IPS-20b (cell line): ENCODE measurements at regions not wholly inside any gene's neighbourhood (a gene's known extent, or its start where the extent isn't known, plus 50 kb on each side); places are given as distances from the start of the nearest gene placed in this dataset.

Source experiments
- H3K27ac ChIP-seq: one replicate; pipeline ENCODE4 v1.5.1; 2013; ENCODE audit warnings: low read length
- H3K27me3 ChIP-seq: 2 replicates; pipeline ENCODE4 v1.6.1; 2013; ENCODE audit warnings: mild to moderate bottlenecking, low read length, inconsistent platforms; ENCODE audit not compliant: insufficient read depth
- H3K36me3 ChIP-seq: 2 replicates; pipeline ENCODE4 v1.6.1; 2013; ENCODE audit warnings: low read depth, mild to moderate bottlenecking, inconsistent platforms, low read length, moderate library complexity; ENCODE audit not compliant: insufficient read depth
- H3K4me1 ChIP-seq: 2 replicates; pipeline ENCODE4 v1.6.1; 2013; ENCODE audit warnings: mild to moderate bottlenecking, control low read depth, inconsistent platforms, low read length, moderate library complexity; ENCODE audit not compliant: insufficient read depth
- H3K4me3 ChIP-seq: 2 replicates; pipeline ENCODE4 v1.5.1; 2013; ENCODE audit warnings: mild to moderate bottlenecking, low read length, inconsistent platforms
- H3K9ac ChIP-seq: 2 replicates; pipeline ENCODE4 v1.6.1; 2013; ENCODE audit warnings: low read depth, mild to moderate bottlenecking, inconsistent platforms, low read length, moderate library complexity
- H3K9me3 ChIP-seq: 2 replicates; pipeline ENCODE4 v1.6.1; 2013; ENCODE audit warnings: mild to moderate bottlenecking, low read depth, low read length, inconsistent platforms; ENCODE audit not compliant: insufficient read depth

GRCh38 chr18:22559414-22560274 lies 141.9 kb upstream of the CTAGE1 start:
- Histone ChIP-seq H3K36me3 (no peaks in the 10 kb centered on the region), H3K9ac (no peak overlapping the region), H3K4me3 (peak overlapping the region; percentile 68), H3K27me3 (peaks cover 80% of the 10 kb centered on the region), H3K4me1 (peaks cover 20% of the 10 kb centered on the region; the same call in 1 of the 2 replicates), H3K27ac (no peak overlapping the region), H3K9me3 (no peaks in the 10 kb centered on the region)

DNA sequence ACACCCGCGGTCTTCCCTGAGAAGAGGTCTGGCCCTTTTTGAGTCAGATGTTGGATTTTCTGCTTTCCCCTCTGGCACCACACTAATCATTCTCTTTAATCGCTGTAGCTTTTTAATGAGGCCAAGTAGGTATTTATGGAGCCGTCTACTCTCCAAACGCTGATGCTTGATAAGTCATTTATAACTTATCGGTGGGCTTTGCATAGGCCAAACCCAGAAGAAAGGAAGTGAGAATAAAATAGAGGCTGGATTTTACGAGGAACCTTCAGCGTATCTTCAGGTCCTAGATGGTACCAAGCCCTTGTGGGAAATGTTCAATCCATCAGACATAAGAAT lies 142.5 kb upstream of the CTAGE1 start:
- peaks cover 80% of the 10 kb centered on the region for H3K27me3 ChIP-seq
- peaks cover 20% of the 10 kb centered on the region; the same call in 1 of the 2 replicates for H3K4me1 ChIP-seq
- H3K27ac ChIP-seq = no peak overlapping the region
- no peak overlapping the region for H3K9ac ChIP-seq
- H3K36me3 ChIP-seq = no peaks in the 10 kb centered on the region
- H3K4me3 ChIP-seq = peak overlapping the region; percentile 68
- H3K9me3 ChIP-seq = no peaks in the 10 kb centered on the region

DNA sequence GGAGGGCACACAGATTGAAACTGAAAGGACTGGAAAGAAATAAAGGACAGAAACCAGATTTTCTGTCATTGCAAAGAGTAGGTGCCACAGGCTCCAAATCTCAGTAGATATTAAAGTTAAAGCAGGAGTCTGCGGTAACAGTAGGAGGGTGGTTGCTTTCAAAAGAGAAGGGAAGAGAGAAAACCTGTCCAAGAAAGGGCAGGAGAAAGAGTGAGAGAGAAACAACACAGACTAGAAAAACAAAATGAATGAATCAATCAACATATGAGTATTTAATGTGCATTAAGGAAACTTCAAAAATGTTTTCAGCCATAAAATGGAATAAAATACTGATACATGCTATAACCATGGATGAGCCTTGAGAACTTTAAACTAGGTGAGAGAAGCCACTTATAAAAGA lies 143.1 kb upstream of the CTAGE1 start:
- H3K36me3 ChIP-seq = no peaks in the 10 kb centered on the region
- peaks cover 80% of the 10 kb centered on the region for H3K27me3 ChIP-seq
- no peak overlapping the region for H3K4me3 ChIP-seq
- peaks cover 20% of the 10 kb centered on the region; the same call in 1 of the 2 replicates for H3K4me1 ChIP-seq
- H3K27ac ChIP-seq = no peak overlapping the region
- H3K9ac ChIP-seq = no peak overlapping the region
- H3K9me3 ChIP-seq = no peaks in the 10 kb centered on the region

DNA sequence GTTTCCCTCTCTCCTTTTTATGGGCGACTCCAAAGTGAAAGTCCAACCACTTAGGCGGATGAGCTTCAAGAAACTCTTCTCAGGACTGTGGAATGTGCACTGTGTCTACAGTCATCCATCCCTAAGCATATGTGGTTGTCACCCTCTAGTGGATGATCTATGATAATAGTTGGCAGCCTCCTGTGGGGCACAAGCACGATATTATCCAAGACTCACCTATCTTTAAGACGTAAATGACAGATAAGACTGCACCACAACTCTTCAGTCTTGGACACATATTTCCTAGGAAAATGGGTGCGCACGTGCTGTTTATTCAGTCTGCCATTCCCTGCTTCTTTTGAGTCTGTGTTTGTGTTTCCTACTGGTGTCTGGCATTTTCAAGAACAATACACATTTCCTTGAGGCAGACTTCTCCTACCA lies 145.5 kb upstream of the CTAGE1 start:
- Histone ChIP-seq H3K9me3 (no peaks in the 10 kb centered on the region), H3K4me3 (no peak overlapping the region), H3K36me3 (no peaks in the 10 kb centered on the region), H3K4me1 (peaks cover 13% of the 10 kb centered on the region; the same call in 1 of the 2 replicates), H3K9ac (no peak overlapping the region), H3K27ac (no peak overlapping the region), H3K27me3 (peaks cover 59% of the 10 kb centered on the region)

GRCh38 chr18:22564036-22564435 lies 146.3 kb upstream of the CTAGE1 start:
- no peaks in the 10 kb centered on the region for H3K36me3 ChIP-seq
- no peak overlapping the region for H3K27ac ChIP-seq
- H3K9me3 ChIP-seq = no peaks in the 10 kb centered on the region
- H3K27me3 ChIP-seq = peaks cover 50% of the 10 kb centered on the region
- peaks cover 13% of the 10 kb centered on the region; the same call in 1 of the 2 replicates for H3K4me1 ChIP-seq
- H3K4me3 ChIP-seq = no peak overlapping the region
- no peak overlapping the region for H3K9ac ChIP-seq

DNA sequence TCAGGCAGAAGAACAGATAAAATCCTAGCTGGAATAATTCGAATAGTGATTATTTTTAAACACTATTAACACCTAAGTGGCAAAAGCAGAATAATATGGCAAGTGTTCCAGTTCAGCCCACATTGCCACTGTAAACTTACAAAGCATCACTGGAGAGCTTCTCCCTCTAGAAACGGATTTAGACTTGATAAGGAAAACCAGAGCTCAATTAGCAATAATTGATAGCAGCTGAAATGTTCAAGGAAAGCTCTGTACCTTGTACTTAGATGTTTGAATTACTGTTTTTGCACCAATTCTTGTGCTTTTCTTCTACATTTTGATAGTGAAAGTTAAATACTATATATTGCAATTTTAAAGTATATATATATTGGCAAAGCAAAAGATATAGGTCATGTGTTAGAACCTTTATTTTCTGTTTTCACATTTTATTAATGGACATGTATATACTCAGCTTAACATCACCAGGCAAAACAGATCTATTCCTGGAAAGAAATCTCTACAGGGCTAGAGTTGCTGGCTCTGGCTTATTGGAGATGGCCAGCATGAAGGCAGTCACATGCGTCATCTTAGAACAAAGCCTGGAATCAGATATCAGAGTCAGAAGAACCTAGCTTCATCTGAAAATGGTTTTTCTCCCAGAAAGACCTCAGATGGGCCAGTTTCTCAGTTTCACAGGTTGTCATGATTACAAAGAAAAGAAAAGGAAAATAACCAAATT lies 149.1 kb upstream of the CTAGE1 start:
- Histone ChIP-seq H3K9me3 (no peaks in the 10 kb centered on the region), H3K36me3 (no peaks in the 10 kb centered on the region), H3K9ac (no peak overlapping the region), H3K27me3 (peaks cover 22% of the 10 kb centered on the region), H3K4me1 (no peaks in the 10 kb centered on the region), H3K4me3 (no peak overlapping the region), H3K27ac (no peak overlapping the region)

GRCh38 chr18:22567794-22568193 lies 150.1 kb upstream of the CTAGE1 start:
- Histone ChIP-seq H3K9me3 (no peaks in the 10 kb centered on the region), H3K27ac (no peak overlapping the region), H3K4me3 (no peak overlapping the region), H3K4me1 (no peaks in the 10 kb centered on the region), H3K9ac (no peak overlapping the region), H3K36me3 (no peaks in the 10 kb centered on the region), H3K27me3 (peaks cover 13% of the 10 kb centered on the region)

DNA sequence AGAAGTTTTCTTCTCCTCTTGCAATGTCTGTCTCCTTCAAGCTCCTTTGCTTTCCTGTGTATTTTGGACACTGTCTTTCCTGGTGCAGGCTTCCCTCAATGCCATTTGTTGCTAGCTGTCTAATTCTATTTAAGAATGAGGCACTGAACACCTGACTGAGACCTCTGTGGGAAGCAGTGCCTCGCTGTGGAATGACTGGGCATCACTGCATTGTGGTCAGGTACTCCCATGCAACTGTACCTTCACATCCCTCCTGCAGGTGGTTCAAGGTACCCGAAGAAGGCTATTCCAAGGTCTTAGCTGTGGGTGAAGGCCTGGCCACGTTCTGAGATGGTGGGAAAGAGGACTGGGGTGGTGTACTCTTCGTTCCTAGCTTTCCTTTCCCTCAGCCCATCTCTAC lies 152.8 kb upstream of the CTAGE1 start:
- Histone ChIP-seq H3K27me3 (no peaks in the 10 kb centered on the region), H3K4me3 (no peak overlapping the region), H3K27ac (no peak overlapping the region), H3K4me1 (no peaks in the 10 kb centered on the region), H3K9me3 (no peaks in the 10 kb centered on the region), H3K9ac (no peak overlapping the region), H3K36me3 (no peaks in the 10 kb centered on the region)

DNA sequence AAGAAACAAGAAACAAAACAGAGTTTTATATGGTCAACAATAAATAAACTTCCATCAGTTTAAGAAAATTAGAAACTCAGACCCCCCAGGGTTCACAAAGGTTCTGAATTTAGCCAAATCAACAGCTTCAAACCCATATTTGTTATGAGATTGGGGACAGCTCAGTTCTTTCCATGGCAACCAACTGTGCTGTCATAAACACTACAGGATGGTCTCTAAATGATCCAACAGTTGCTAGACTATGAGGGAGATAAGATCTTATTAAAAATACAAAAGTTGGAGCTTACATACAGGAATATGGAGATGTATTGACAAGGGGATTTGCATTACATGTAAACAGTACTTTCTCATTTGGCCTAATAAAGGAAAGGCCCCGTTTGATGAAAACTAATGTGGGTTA lies 154.6 kb upstream of the CTAGE1 start:
- no peaks in the 10 kb centered on the region for H3K27me3 ChIP-seq
- H3K27ac ChIP-seq = no peak overlapping the region
- H3K9ac ChIP-seq = no peak overlapping the region
- no peaks in the 10 kb centered on the region for H3K4me1 ChIP-seq
- no peaks in the 10 kb centered on the region for H3K36me3 ChIP-seq
- no peaks in the 10 kb centered on the region for H3K9me3 ChIP-seq
- H3K4me3 ChIP-seq = no peak overlapping the region

- Histone ChIP-seq H3K4me3 (no peak overlapping the region), H3K27me3 (no peaks in the 10 kb centered on the region), H3K27ac (no peak overlapping the region), H3K9me3 (no peaks in the 10 kb centered on the region), H3K9ac (no peak overlapping the region), H3K36me3 (no peaks in the 10 kb centered on the region), H3K4me1 (no peaks in the 10 kb centered on the region)
Measured at GRCh38 chr18:22579271-22579670, 161.6 kb upstream of the CTAGE1 start.

GRCh38 chr18:22585333-22585732 lies 167.6 kb upstream of the CTAGE1 start:
- Histone ChIP-seq H3K27me3 (no peaks in the 10 kb centered on the region), H3K4me3 (no peak overlapping the region), H3K4me1 (no peaks in the 10 kb centered on the region), H3K27ac (no peak overlapping the region), H3K9me3 (no peaks in the 10 kb centered on the region), H3K9ac (no peak overlapping the region), H3K36me3 (no peaks in the 10 kb centered on the region)

- H3K27me3 ChIP-seq = no peaks in the 10 kb centered on the region
- no peaks in the 10 kb centered on the region for H3K36me3 ChIP-seq
- no peak overlapping the region for H3K27ac ChIP-seq
- no peak overlapping the region for H3K9ac ChIP-seq
- no peaks in the 10 kb centered on the region for H3K4me1 ChIP-seq
- H3K9me3 ChIP-seq = no peaks in the 10 kb centered on the region
- H3K4me3 ChIP-seq = no peak overlapping the region
Measured at GRCh38 chr18:22585821-22586220, 168.1 kb upstream of the CTAGE1 start.
